SK-N-SH treated with all-trans-retinoic acid at 6 μM for 48 hours (cell line): ENCODE measurements at regions not wholly inside any gene's neighbourhood (a gene's known extent, or its start where the extent isn't known, plus 50 kb on each side); places are given as distances from the start of the nearest gene placed in this dataset.

Experiments
- ARNTL ChIP-seq: fragments of 450-650 bp; formaldehyde crosslinking; IDR thresholded peaks from 2 replicates; pipeline ENCODE4 v1.5.0; 2020; ENCODE audit warnings: low read depth, mild to moderate bottlenecking, moderate library complexity, borderline replicate concordance
- CREB5 ChIP-seq: fragments of 250-450 bp; sonication (Bioruptor Pico); IDR thresholded peaks from 2 replicates; pipeline ENCODE4 v1.5.1; 2020; ENCODE audit warnings: low read depth, mild to moderate bottlenecking, moderate library complexity
- CSRNP3 ChIP-seq: fragments of 250-450 bp; sonication (Bioruptor Pico); IDR thresholded peaks from 2 replicates; pipeline ENCODE4 v1.5.1; 2021; ENCODE audit warnings: mild to moderate bottlenecking, moderate library complexity
- ESRRG ChIP-seq: fragments of 250-450 bp; sonication (Bioruptor Pico); IDR thresholded peaks from 2 replicates; pipeline ENCODE4 v1.6.1; 2021; ENCODE audit warnings: mild to moderate bottlenecking
- GLIS3 ChIP-seq: fragments of 250-450 bp; sonication (Bioruptor Pico); IDR thresholded peaks from 2 replicates; pipeline ENCODE4 v1.5.0; 2020; ENCODE audit warnings: mild to moderate bottlenecking, moderate library complexity
- OSR1 ChIP-seq: fragments of 250-450 bp; sonication (Bioruptor Pico); IDR thresholded peaks from 2 replicates; pipeline ENCODE4 v1.8.0; 2022; ENCODE audit warnings: moderate library complexity, mild to moderate bottlenecking, inconsistent platforms
- RARB ChIP-seq: fragments of 250-450 bp; sonication (Bioruptor Pico); IDR thresholded peaks from 2 replicates; pipeline ENCODE4 v1.8.0; 2021; ENCODE audit warnings: mild to moderate bottlenecking, moderate library complexity
- TCF4 ChIP-seq: fragments of 250-450 bp; sonication (Bioruptor Pico); IDR thresholded peaks from 2 replicates; pipeline ENCODE4 v1.8.0; 2021; ENCODE audit warnings: mild to moderate bottlenecking, moderate library complexity, borderline replicate concordance
- TOX ChIP-seq: fragments of 250-450 bp; sonication (Bioruptor Pico); IDR thresholded peaks from 2 replicates; pipeline ENCODE4 v1.8.0; 2021; ENCODE audit warnings: mild to moderate bottlenecking, moderate library complexity, borderline replicate concordance
- ZNF70 ChIP-seq: fragments of 450-650 bp; formaldehyde crosslinking; IDR thresholded peaks from 2 replicates; pipeline ENCODE4 v1.5.0; 2020; ENCODE audit warnings: mild to moderate bottlenecking, moderate library complexity
- ZNF8 ChIP-seq: fragments of 450-650 bp; formaldehyde crosslinking; IDR thresholded peaks from 2 replicates; pipeline ENCODE4 v1.5.0; 2020; ENCODE audit warnings: mild to moderate bottlenecking, moderate library complexity

- TF ChIP-seq RARB (CRISPR knock-in tag) (no peak), TCF4 (CRISPR knock-in tag) (peak; percentile 21; the same call in 1 of the 2 replicates), ARNTL (CRISPR knock-in tag) (no peak), CSRNP3 (no peak), ZNF8 (no peak), ZNF70 (CRISPR knock-in tag) (no peak), CREB5 (CRISPR knock-in tag) (no peak), ESRRG (CRISPR knock-in tag) (no peak), TOX (no peak), OSR1 (CRISPR knock-in tag) (no peak), GLIS3 (no peak)
These were observed 202.5 kb upstream of the RFC3 start for GRCh38 chr13:33615436-33615835.
